Loucy (cell line): ENCODE measurements at regions not wholly inside any gene's neighbourhood (a gene's known extent, or its start where the extent isn't known, plus 50 kb on each side); places are given as distances from the start of the nearest gene placed in this dataset.

ENCODE experiments used
- H2AFZ ChIP-seq: fragments of 200-600 bp; sonication (generic); 2 replicates; pipeline ENCODE4 v1.6.0; 2016; ENCODE audit warnings: antibody characterized with exemption, mild to moderate bottlenecking, low read length, moderate library complexity
- H3F3A ChIP-seq: fragments of 200-600 bp; 2 replicates; pipeline ENCODE4 v1.6.0; 2016; ENCODE audit warnings: antibody characterized with exemption, low read depth, mild to moderate bottlenecking
- H3K27me3 ChIP-seq: fragments of 200-600 bp; sonication (generic); 2 replicates; pipeline ENCODE4 v1.6.1; 2014; ENCODE audit warnings: low read length, mild to moderate bottlenecking; ENCODE audit not compliant: insufficient read depth, poor library complexity, severe bottlenecking
- H3K36me3 ChIP-seq: fragments of 200-600 bp; sonication (generic); 2 replicates; pipeline ENCODE4 v1.6.1; 2016; ENCODE audit warnings: low read length; ENCODE audit not compliant: insufficient read depth
- H3K4me1 ChIP-seq: fragments of 200-600 bp; sonication (generic); 2 replicates; pipeline ENCODE4 v1.5.1; 2014; ENCODE audit warnings: low read length, mild to moderate bottlenecking; ENCODE audit not compliant: insufficient read depth, poor library complexity, severe bottlenecking
- H3K4me2 ChIP-seq: fragments of 200-600 bp; sonication (generic); 2 replicates; pipeline ENCODE4 v1.6.0; 2014; ENCODE audit warnings: antibody characterized with exemption, low read length, low read depth, mild to moderate bottlenecking; ENCODE audit not compliant: poor library complexity, severe bottlenecking
- H3K4me3 ChIP-seq: fragments of 200-600 bp; sonication (generic); 2 replicates; pipeline ENCODE4 v1.5.1; 2014; ENCODE audit warnings: low read length, mild to moderate bottlenecking, mixed read lengths; ENCODE audit not compliant: poor library complexity, severe bottlenecking
- H3K79me2 ChIP-seq: fragments of 200-600 bp; sonication (generic); 2 replicates; pipeline ENCODE4 v1.6.1; 2014; ENCODE audit warnings: low read length; ENCODE audit not compliant: insufficient read depth
- H3K9ac ChIP-seq: fragments of 200-600 bp; sonication (generic); 2 replicates; pipeline ENCODE4 v1.6.0; 2014; ENCODE audit warnings: mild to moderate bottlenecking, low read depth, low read length, moderate library complexity; ENCODE audit not compliant: poor library complexity, severe bottlenecking
- H3K9me2 ChIP-seq: fragments of 200-600 bp; sonication (generic); replicated peaks from 2 replicates; pipeline ENCODE4 v1.6.1; 2016; ENCODE audit warnings: low read depth, low read length, mixed read lengths
- H3K9me3 ChIP-seq: fragments of 200-600 bp; sonication (generic); 2 replicates; pipeline ENCODE4 v1.6.1; 2014; ENCODE audit warnings: mild to moderate bottlenecking, antibody characterized with exemption, low read length, low read depth; ENCODE audit not compliant: insufficient read depth
- H4K20me1 ChIP-seq: fragments of 200-600 bp; sonication (generic); 2 replicates; pipeline ENCODE4 v1.6.0; 2014; ENCODE audit warnings: antibody characterized with exemption, low read length, mild to moderate bottlenecking; ENCODE audit not compliant: insufficient read depth, poor library complexity, severe bottlenecking
- EZH2phosphoT487 ChIP-seq: fragments of 200-600 bp; IDR thresholded peaks from 2 replicates; pipeline ENCODE4 v1.6.1; 2018; ENCODE audit warnings: antibody characterized with exemption, mild to moderate bottlenecking, moderate library complexity, borderline replicate concordance
- TF ChIP-seq, protein P1 (sequence below): fragments of 200-600 bp; sonication (generic); conservative IDR thresholded peaks from 2 replicates; pipeline ENCODE4 v1.5.1; 2014; ENCODE audit warnings: mild to moderate bottlenecking, antibody characterized with exemption, low read length

DNA sequence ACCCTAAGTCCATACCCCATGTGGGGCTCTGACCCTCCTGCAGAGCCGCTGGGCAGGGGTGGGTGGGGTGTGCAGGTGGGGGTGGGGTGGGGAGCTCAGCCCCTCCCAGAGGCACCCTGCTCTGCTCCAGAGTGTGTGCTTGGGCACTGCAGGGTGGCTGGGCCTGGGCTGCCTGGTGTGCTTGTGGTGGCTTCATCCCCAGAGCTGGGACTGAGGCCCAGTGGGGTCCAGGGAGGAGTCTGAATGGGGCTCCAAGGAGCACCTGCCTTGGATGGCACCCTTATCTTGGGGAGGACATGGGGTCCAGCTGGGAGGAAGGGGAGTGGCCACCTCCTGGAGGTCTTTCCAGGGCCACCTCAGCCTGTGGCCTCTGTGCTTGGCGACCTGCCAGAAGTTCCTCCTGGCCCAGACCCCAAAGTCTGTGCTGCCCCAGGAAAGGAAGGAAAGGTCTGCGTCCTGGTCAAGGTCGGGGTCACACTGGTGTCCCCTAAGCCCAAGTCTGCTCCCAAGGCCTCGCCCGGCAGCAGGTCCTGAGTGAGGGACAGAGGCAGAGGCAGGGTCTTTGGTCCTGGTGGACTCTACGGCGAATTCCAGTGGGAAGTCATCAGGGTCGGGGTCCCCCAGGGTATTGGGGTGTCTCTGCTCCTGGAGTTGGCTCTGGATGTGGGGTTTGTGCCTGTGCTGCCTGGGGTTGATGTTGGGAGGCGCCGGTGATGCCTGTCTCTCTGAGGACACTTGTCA, 373.4 kb downstream of the TMEM121 start:
- TF ChIP-seq, protein P1, sequence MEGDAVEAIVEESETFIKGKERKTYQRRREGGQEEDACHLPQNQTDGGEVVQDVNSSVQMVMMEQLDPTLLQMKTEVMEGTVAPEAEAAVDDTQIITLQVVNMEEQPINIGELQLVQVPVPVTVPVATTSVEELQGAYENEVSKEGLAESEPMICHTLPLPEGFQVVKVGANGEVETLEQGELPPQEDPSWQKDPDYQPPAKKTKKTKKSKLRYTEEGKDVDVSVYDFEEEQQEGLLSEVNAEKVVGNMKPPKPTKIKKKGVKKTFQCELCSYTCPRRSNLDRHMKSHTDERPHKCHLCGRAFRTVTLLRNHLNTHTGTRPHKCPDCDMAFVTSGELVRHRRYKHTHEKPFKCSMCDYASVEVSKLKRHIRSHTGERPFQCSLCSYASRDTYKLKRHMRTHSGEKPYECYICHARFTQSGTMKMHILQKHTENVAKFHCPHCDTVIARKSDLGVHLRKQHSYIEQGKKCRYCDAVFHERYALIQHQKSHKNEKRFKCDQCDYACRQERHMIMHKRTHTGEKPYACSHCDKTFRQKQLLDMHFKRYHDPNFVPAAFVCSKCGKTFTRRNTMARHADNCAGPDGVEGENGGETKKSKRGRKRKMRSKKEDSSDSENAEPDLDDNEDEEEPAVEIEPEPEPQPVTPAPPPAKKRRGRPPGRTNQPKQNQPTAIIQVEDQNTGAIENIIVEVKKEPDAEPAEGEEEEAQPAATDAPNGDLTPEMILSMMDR = no peak
- TF ChIP-seq EZH2phosphoT487 = no peak
- peaks cover 34% of the 10 kb centered on the region for H3K4me1 ChIP-seq
- H3K9ac ChIP-seq = peak overlapping the region; percentile 93
- H3F3A ChIP-seq = no peaks in the 10 kb centered on the region
- H3K27me3 ChIP-seq = no peaks in the 10 kb centered on the region
- no peaks in the 10 kb centered on the region for H4K20me1 ChIP-seq
- peak overlapping the region; percentile 72 for H3K4me3 ChIP-seq
- peaks cover 52% of the 10 kb centered on the region for H3K79me2 ChIP-seq
- no peaks in the 10 kb centered on the region for H3K9me3 ChIP-seq
- H2AFZ ChIP-seq = no peak overlapping the region
- H3K9me2 ChIP-seq = no peaks in the 10 kb centered on the region
- peak overlapping the region; percentile 95 for H3K4me2 ChIP-seq
- no peaks in the 10 kb centered on the region for H3K36me3 ChIP-seq

DNA sequence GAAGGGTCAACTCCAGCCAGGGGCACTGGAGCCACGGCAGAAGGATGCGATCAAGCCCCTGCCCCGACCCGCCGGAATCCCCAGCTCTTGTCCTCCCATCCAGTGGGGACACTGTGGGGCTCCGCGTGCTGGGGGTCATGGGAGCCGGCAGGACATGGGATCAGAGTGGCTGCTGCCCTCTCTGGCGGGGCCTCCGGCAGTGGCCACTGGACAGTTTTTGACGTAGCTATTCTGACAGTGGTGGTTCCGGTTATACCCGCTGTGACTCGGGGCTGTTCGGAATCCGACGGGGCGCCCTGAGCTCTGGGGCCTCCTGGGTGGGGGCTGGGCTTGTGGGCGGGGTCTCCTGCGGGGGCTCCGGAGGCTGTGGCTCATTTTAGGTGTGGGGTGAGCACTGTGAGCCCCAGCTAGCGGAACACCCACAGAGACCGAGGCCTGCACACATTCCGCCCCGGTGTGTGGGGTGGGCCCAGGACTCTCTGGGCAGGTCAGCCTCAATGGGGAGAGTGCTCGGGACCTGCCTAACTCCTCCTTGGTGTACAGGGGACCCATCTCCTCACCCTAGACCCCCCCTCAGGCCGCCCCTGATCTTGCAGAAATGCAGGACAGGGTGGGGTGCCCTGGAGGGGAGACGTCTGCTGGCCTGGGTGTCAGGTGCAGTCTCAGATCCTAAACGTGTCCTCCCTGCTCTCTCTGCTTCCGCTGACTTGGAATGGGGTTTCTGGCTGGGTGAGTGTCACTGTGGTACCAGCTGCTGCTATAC, 374.2 kb downstream of the TMEM121 start:
- peaks cover 60% of the 10 kb centered on the region for H3K79me2 ChIP-seq
- peak overlapping the region; percentile 72 for H3K4me3 ChIP-seq
- peaks cover 34% of the 10 kb centered on the region for H3K4me1 ChIP-seq
- TF ChIP-seq, protein P1 = no peak
- TF ChIP-seq EZH2phosphoT487 = no peak
- H3K9me3 ChIP-seq = no peaks in the 10 kb centered on the region
- H3K27me3 ChIP-seq = no peaks in the 10 kb centered on the region
- H3K9me2 ChIP-seq = no peaks in the 10 kb centered on the region
- no peaks in the 10 kb centered on the region for H3F3A ChIP-seq
- H2AFZ ChIP-seq = no peak overlapping the region
- H3K36me3 ChIP-seq = no peaks in the 10 kb centered on the region
- peak overlapping the region; percentile 95 for H3K4me2 ChIP-seq
- peak overlapping the region; percentile 93 for H3K9ac ChIP-seq
- no peaks in the 10 kb centered on the region for H4K20me1 ChIP-seq

DNA sequence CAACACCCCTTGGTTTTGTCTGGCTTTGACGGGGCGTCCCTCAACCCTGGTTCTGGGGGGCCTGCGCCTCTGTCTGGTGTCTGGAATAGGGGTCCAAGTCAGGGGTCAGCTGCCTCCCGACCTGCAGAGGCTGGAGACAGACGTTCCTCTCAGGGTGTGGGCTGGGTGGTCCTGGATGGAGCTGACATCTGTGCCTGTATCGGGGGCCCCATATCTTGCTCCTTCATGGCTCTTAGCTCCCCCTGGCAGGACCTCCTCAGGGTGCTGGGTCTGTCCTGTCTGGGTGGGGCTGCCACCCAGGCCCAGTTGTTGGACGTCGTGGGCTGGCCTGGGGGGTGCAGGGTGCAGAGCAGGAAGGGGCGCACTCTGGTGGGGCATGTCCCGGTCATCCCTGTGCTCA, 374.8 kb downstream of the TMEM121 start:
- Histone ChIP-seq H3K79me2 (peaks cover 66% of the 10 kb centered on the region), H3K9ac (peak overlapping the region; percentile 93), H3K9me3 (no peaks in the 10 kb centered on the region), H3K9me2 (no peaks in the 10 kb centered on the region), H3K27me3 (no peaks in the 10 kb centered on the region), H3K4me1 (peaks cover 34% of the 10 kb centered on the region), H3K4me2 (peak overlapping the region; percentile 95), H3K4me3 (peak overlapping the region; percentile 72), H3F3A (no peaks in the 10 kb centered on the region), H3K36me3 (no peaks in the 10 kb centered on the region), H4K20me1 (no peaks in the 10 kb centered on the region), H2AFZ (no peak overlapping the region)
- TF ChIP-seq, protein P1 = no peak
- TF ChIP-seq EZH2phosphoT487 = no peak
